ENCODE measurements at regions not wholly inside any gene's neighbourhood (a gene's known extent, or its start where the extent isn't known, plus 50 kb on each side); places are given as distances from the start of the nearest gene placed in this dataset.
"Not testable (repeated sequence)": the region's sequence is repeated elsewhere in the genome, so short reads cannot be mapped to it uniquely, and the experiment has no call there.

DNA sequence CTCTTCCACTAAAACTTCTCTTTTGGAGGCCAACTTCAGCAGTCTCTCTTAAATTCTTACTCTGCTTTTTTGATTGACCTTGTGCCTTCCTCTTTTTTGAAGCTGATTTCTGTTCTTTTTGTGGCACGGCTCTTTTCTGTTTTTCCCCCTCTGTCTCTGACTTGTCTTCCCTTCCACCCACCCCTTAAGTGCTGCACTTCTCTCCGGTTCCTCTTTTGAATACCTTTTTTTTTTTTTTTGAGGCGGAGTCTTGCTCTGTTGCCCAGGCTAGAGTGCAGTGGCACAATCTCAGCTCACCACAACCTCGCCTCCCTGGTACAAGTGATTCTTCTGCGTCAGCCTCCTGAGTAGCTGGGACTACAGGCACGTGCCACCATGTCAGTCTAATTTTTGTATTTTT lies 211.9 kb downstream of the BLID start:
- Histone ChIP-seq H3K27ac (no peak overlapping the region), H3K79me2 (no peaks in the 10 kb centered on the region), H3K9me3 (ENCODE audit: low read depth) (no peaks in the 10 kb centered on the region), H3K9me2 (replicated peaks; ENCODE audit: insufficient read depth) (no peaks in the 10 kb centered on the region), H2AFZ (no peak overlapping the region), H4K20me1 (ENCODE audit: insufficient read depth, poor library complexity, severe bottlenecking) (no peaks in the 10 kb centered on the region), H3K36me3 (replicated peaks; ENCODE audit: insufficient read depth, low read depth) (no peaks in the 10 kb centered on the region), H3K4me1 (ENCODE audit: insufficient read depth) (no peaks in the 10 kb centered on the region), H3K27me3 (no peaks in the 10 kb centered on the region), H3K4me2 (no peak overlapping the region), H3K4me3 (no peak overlapping the region)
- DNase-seq (ENCODE audit: low spot score): no peak
- TF ChIP-seq EZH2 (IDR thresholded peaks at IDR 0.05; ENCODE audit: borderline replicate concordance) (no peak), EZH2phosphoT487 (IDR thresholded peaks at IDR 0.05; ENCODE audit: low read depth, severe bottlenecking, unreplicated experiment) (no peak)
- TF ChIP-seq, protein P1, sequence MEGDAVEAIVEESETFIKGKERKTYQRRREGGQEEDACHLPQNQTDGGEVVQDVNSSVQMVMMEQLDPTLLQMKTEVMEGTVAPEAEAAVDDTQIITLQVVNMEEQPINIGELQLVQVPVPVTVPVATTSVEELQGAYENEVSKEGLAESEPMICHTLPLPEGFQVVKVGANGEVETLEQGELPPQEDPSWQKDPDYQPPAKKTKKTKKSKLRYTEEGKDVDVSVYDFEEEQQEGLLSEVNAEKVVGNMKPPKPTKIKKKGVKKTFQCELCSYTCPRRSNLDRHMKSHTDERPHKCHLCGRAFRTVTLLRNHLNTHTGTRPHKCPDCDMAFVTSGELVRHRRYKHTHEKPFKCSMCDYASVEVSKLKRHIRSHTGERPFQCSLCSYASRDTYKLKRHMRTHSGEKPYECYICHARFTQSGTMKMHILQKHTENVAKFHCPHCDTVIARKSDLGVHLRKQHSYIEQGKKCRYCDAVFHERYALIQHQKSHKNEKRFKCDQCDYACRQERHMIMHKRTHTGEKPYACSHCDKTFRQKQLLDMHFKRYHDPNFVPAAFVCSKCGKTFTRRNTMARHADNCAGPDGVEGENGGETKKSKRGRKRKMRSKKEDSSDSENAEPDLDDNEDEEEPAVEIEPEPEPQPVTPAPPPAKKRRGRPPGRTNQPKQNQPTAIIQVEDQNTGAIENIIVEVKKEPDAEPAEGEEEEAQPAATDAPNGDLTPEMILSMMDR (IDR thresholded peaks at IDR 0.05; ENCODE audit: poor library complexity): no peak
- WGBS (ENCODE audit: low lambda C conversion rate, missing lambda C conversion rate): 97% methylated on average over 6 of the region's 6 CpGs

DNA sequence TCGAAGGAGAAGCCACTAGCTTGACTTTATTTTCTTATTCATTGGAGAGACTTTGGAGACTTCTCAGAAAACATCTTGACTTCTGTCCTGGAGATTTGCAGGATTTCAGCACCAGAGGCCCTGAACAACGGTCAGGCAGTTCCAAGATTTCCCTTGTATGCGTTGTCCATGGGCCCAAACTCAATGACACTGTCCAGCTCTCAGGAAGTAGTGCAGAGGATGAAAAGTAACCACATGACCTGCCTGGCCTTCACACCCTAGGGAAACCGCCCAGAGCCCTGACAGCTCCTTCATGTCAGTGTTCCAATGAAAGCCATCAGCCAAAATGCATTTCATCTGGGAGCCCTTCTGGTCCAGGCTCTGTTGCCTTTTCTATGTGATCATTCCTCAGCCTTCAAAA lies 214.1 kb downstream of the BLID start:
- Histone ChIP-seq H3K4me1 (ENCODE audit: insufficient read depth) (no peaks in the 10 kb centered on the region), H3K4me2 (no peak overlapping the region), H3K9me2 (replicated peaks; ENCODE audit: insufficient read depth) (no peaks in the 10 kb centered on the region), H3K36me3 (replicated peaks; ENCODE audit: insufficient read depth, low read depth) (no peaks in the 10 kb centered on the region), H2AFZ (no peak overlapping the region), H3K27me3 (no peaks in the 10 kb centered on the region), H4K20me1 (ENCODE audit: insufficient read depth, poor library complexity, severe bottlenecking) (no peaks in the 10 kb centered on the region), H3K4me3 (no peak overlapping the region), H3K27ac (no peak overlapping the region), H3K9me3 (ENCODE audit: low read depth) (no peaks in the 10 kb centered on the region), H3K79me2 (no peaks in the 10 kb centered on the region)
- no peak for TF ChIP-seq EZH2 (IDR thresholded peaks at IDR 0.05; ENCODE audit: borderline replicate concordance)
- no peak for TF ChIP-seq EZH2phosphoT487 (IDR thresholded peaks at IDR 0.05; ENCODE audit: low read depth, severe bottlenecking, unreplicated experiment)
- TF ChIP-seq, protein P1 (IDR thresholded peaks at IDR 0.05; ENCODE audit: poor library complexity): no peak
- WGBS (ENCODE audit: low lambda C conversion rate, missing lambda C conversion rate): 94% methylated on average over 4 of the region's 4 CpGs
- DNase-seq (ENCODE audit: low spot score): no peak

DNA sequence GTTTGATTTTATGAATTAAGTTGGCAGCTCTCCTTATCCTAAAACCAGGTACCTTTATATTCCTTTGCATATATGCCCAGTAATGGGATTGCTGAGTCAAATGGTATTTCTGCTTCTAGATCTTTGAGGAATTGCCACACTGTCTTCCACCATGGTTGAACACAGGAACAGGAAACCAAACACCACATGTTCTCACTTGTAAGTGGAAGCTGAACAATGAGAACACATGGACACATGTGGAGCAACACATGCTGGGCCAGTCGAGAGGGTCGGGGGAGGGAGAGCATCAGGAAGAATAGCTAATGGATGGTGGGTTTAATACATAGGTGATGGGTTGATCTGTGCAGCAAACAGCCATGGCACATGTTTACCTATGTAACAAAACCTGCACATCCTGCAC lies 214.6 kb downstream of the BLID start:
- H3K4me3 ChIP-seq; H2AFZ ChIP-seq; H3K27me3 ChIP-seq; H3K4me1 ChIP-seq (ENCODE audit: insufficient read depth); H4K20me1 ChIP-seq (ENCODE audit: insufficient read depth, poor library complexity, severe bottlenecking); H3K79me2 ChIP-seq; H3K27ac ChIP-seq; H3K36me3 ChIP-seq (replicated peaks; ENCODE audit: insufficient read depth, low read depth); H3K9me2 ChIP-seq (replicated peaks; ENCODE audit: insufficient read depth); H3K9me3 ChIP-seq (ENCODE audit: low read depth); DNase-seq (ENCODE audit: low spot score); H3K4me2 ChIP-seq: not testable (repeated sequence)
- 79% methylated on average over 2 of the region's 2 CpGs for WGBS (ENCODE audit: low lambda C conversion rate, missing lambda C conversion rate)

DNA sequence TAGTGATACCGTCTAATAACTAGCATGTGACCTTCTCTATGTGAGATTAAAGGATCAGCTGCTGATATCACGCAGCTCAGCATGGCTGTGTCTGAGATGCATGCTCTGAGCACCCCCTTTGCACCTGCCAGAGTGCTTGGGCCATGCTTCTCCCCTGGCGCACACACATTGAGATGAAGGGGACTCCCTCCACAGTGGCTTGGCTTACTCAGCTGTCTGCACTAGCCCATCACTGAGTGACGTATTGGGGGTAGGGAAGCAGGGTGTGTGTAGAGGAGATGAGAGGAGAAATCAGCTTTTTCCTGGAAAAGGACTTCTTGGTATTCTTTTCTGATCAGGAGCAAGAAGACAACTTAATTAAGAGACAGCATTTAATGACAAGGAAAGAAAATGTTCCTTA lies 216.5 kb downstream of the BLID start:
- no peak for DNase-seq (ENCODE audit: low spot score)
- no peaks in the 10 kb centered on the region for H3K27me3 ChIP-seq
- H3K4me3 ChIP-seq: no peak overlapping the region
- no peaks in the 10 kb centered on the region for H3K9me3 ChIP-seq (ENCODE audit: low read depth)
- TF ChIP-seq, protein P1 (IDR thresholded peaks at IDR 0.05; ENCODE audit: poor library complexity): no peak
- TF ChIP-seq EZH2 (IDR thresholded peaks at IDR 0.05; ENCODE audit: borderline replicate concordance): no peak
- TF ChIP-seq EZH2phosphoT487 (IDR thresholded peaks at IDR 0.05; ENCODE audit: low read depth, severe bottlenecking, unreplicated experiment): no peak
- no peaks in the 10 kb centered on the region for H3K79me2 ChIP-seq
- H3K27ac ChIP-seq: no peak overlapping the region
- H2AFZ ChIP-seq: no peak overlapping the region
- H3K36me3 ChIP-seq (replicated peaks; ENCODE audit: insufficient read depth, low read depth): no peaks in the 10 kb centered on the region
- no peaks in the 10 kb centered on the region for H4K20me1 ChIP-seq (ENCODE audit: insufficient read depth, poor library complexity, severe bottlenecking)
- no peaks in the 10 kb centered on the region for H3K4me1 ChIP-seq (ENCODE audit: insufficient read depth)
- WGBS (ENCODE audit: low lambda C conversion rate, missing lambda C conversion rate): 90% methylated on average over 4 of the region's 4 CpGs
- no peak overlapping the region for H3K4me2 ChIP-seq
- no peaks in the 10 kb centered on the region for H3K9me2 ChIP-seq (replicated peaks; ENCODE audit: insufficient read depth)

Data from hepatocyte (in vitro differentiated cells).